ENCODE measurements at regions not wholly inside any gene's neighbourhood (a gene's known extent, or its start where the extent isn't known, plus 50 kb on each side); places are given as distances from the start of the nearest gene placed in this dataset.
"Not testable (repeated sequence)": the region's sequence is repeated elsewhere in the genome, so short reads cannot be mapped to it uniquely, and the experiment has no call there.

DNA sequence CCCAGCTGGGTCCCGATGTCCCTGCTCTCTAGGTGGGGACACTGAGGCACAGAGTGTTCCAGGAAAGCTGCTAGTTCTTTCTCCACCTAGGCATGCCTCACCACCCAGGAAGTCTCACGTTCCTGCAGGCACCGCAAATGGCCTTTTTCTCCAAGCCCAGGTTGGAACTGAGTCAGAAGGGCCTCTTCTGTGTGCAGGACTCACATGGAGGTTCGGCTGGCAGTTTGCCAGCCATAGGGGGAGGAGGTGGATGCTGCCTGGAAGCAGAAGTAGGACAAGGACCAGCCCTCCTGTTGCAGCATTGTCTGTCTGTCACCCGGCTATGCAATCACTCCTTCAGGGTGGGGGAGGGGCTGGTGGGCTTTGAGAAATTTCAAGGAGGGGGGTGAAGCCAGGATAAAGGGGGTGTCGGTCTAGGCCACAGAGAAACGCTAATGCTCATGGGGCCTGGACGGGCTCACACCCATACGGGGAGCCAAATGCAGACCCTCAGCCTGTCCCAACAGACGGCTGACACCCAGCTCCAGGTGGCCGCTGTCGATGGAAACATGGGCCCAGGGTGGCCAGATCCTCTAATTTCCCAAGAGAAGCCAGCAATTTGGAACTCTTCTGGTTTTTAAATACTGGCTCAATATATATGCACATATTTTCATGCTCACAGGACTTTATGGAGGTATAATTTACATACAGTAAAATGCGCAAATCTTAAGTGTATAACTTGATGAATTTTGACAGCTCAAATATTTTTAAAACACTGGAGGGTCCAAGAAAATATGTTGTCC, 120.5 kb downstream of the PHETA1 start:
- no peak for DNase-seq

DNA sequence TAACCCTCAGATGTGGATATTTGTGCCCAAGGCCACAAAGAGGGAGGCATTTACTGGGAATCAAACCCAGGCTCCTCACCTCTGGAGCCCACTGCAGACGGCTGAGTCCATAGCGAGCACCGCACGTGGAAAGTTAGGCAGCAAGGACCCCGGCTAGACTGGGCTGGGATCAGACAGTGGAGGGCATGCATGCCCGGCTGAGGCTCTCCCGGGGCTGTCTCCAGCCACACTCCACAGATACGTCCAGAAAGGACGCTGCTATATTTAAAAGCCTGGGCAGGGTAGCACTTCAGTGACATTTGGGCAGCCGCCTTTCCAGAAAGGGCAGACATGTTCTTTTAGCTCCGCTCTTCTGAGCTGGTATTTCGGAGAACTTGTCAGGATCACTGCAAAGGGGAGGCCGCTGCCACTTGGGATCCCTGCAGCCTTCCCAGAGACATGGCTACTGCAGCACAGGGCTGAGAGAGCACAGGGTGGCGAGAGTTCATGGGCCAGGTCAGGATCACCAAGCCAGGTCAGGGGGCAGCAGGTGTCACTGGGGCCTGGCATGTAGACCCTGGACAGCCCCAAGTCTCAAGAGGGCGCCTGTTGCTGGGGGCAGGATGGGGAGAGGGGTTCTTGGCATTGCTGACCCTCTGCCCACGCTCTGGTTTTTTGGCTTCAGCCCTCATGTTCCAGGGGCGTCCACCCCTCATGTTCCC, 121.7 kb downstream of the PHETA1 start:
- DNase-seq, result no peak

DNA sequence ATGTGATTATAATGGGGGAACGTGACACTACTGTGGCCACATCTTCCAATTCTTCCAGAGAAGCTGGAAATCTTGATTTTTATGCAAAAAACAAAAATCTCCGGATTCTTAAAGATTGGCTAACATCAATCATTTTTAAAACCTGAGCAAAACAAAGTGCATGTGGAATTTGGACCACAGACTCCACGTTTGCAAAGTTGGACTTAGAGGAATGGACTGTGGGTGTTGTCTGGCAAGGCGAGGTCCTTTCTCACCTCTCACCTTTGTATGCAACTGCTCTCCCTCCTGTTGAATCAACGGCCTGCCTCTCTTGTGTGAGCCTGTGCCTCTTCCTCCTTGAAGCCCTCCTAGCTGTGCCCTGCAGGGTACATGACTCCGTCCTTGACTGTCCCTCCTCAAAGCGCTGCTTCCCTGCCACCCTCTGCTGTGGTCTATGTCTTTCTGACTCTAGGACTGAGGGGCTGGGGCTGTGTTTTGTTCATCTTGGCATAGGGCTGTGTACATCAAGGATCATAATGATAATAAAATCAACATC, 122.4 kb downstream of the PHETA1 start:
- DNase-seq, result no peak

DNA sequence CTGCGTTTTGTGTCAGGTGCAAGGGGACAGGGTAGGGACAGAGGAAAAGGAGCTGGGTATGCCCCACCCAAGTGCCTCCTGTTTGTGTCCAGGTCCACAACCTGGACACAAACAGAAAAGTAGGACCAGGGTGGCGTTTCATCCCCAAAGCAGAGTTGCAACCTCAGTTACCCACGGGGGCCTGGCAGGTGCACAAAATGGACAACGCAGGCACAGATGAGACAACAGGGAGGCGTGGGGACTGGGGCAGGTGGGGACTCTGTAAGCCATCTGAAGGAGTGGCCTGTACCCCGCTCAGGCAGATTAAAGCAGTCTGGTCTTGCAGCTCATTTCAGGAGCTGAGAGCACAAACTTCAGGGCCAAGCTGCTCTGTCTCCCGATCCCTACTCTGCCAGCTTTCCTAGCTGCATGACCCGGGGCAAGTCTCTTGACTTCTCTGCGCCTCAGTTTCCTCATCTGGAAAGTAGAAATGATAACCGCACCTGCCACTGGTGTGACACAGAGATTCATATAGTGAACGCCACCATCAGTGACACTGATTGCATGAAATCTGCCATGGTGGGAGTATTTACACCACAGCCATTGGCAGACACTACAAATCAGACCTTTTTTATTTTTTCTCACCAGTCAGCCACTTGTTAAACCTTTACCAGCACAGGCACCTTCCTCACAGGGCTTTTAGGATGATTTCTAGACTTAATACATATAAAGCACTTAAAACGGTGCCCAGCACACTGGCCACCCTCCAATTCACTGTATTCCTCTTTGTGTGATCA, 123.0 kb downstream of the PHETA1 start:
- DNase-seq, result no peak

DNA sequence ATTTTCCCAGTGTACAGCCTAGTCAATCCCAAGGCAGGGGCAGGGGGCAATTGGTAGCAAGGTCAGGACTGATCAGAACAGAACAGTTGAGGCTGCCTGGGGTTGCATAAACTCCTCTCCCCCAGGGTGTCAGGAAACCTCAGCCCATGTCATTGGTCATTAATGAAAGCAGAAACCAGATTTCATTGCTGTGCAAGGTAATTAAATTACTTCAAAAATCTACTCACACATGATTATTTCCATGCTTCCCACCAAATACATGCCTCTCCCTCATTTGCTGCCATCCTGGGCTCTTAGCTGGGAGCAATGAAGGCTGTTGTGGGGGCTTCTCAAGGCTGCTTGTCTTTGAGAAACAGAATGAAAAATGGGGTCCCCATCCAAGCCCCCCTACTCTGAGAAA, 124.2 kb downstream of the PHETA1 start:
- DNase-seq, result no peak

DNA sequence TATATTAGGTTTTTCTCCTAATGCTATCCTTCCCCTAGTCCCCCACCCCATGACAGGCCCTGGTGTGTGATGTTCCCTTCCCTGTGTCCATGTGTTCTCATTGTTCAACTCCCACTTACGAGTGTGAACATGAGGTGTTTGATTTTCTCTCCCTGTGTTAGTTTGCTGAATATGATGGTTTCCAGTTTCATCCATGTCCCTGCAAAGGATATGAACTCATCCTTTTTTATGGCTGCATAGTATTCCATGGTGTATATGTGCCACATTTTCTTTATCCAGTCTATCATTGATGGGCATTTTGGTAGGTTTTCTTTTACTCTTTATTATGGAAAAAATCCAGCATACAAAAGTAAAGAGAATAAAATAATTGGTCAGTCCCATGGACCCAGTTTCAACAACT, 126.1 kb downstream of the PHETA1 start:
- not testable (repeated sequence) for DNase-seq

DNA sequence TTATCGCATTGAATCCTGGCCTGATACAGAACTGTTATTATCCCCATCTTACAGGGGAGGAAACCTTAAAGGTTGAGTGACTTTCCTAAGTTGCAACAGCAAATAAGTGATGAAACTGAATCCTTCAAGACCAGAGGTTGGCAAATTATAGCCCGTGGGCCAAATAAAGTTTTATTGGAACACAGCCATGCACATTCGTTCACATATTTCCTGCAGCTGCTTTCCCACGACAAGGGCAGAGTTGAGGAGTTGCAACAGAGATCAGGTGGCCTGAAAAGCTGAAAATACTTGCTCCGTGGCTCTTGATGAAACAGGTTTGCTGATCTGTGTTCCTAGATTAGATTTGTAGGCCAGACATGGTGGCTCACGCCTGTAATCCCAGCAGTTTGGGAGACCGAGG, 126.7 kb downstream of the PHETA1 start:
- no peak for DNase-seq

DNA sequence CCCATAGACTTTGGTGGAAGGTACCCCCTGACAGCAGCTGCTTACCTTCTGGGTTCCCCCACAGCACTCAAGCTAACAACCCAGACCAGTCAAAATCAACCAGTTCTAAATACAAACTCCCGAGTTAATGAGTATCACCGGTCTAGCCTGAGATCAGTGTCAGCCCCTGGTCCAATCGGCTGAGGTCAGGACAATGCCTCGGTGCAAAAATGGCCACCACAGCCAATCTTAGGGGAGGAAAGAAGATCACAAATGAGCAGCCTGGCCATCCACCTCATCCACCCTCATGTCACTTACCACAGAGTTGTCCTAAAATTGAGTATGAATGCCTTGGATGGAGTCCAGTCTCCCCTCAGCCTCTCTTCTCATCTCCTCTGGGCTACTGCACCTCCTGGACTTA, 128.5 kb downstream of the PHETA1 start:
- DNase-seq, result no peak

DNA sequence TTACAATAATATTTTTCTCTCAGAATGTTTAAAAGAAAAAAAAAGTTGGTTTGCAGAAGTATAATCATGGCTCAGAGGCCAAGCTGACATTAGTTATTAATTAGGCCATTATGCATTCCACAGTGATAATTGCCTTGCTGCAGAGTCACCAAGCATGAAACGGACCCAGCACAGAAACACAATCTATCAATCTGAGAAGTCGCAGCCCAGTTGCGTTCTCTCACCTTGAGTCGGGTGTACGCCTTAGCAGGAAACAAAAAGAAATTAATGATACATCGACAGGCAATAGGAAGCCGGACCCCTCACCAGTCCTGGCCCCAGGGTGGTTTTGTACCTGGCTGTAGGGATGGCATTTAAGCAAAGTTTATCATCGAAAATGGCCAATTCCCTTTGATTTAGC, 129.7 kb downstream of the PHETA1 start:
- DNase-seq, result no peak

DNA sequence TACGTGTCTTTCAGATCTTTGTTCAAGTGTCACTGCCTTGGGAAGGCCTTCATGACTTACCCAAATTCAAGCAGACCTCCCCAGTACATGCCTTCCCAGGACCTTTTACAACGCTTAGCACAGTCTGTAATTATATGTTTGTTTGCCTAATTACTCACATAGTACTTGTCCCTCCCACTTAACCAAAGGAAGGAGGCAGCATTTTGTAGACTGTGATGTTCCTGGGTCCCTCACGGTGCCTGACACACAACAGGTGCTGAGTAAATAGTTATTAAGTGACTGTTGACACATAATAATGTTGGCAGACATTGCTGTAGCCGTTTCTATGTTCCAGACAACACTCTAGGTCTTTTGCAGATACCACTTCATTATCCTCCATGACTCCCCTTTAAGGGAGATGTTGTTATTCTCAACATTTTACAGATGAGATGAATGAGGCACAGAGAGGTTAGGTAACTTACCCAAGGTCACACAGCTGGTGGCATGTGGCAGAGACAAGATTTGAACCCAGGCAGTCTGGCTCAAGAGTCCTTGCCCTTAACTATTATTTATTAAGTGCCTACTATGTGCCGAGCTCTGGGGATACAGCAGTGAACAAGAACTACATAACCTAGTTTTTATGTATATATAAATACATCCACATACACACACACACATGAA, 130.7 kb downstream of the PHETA1 start:
- no peak for DNase-seq

DNA sequence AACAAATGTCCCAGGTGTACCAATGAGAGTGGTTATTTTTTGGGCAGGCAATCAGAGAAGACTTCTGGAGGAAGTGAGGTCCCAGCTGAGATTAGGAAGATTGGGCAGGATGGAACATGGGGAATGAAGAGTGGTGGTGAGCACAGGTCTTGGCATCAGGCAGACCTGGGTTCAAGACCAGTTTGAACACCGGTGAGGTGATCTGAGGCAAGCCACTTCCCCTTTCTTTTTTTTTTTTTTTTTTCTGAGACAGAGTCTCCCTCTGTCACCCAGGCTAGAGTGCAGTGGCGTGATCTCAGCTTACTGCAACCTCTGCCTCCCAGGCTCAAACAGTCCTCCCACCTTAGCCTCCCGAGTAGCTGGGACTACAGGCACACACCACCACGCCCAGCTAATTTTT, 134.4 kb downstream of the PHETA1 start:
- not testable (repeated sequence) for DNase-seq

DNA sequence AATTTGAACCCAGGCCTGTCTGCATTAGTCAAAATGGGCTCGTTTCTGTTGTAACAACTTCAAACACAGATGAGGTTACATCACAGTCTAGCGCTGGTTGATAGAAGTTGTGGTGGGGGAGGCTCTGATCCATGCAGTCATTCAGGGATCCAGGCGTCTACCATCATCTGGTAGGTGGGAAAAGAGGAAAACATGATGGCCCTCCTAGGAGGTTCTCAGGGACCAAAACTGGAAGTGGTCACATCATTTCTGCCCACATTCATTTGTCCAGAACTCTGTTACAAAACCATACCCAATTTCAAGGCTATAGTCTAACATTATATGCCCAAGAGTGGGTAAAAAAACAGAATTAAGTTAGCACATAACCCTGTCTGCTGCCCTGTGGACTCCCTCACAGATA, 135.1 kb downstream of the PHETA1 start:
- DNase-seq, result no peak

DNA sequence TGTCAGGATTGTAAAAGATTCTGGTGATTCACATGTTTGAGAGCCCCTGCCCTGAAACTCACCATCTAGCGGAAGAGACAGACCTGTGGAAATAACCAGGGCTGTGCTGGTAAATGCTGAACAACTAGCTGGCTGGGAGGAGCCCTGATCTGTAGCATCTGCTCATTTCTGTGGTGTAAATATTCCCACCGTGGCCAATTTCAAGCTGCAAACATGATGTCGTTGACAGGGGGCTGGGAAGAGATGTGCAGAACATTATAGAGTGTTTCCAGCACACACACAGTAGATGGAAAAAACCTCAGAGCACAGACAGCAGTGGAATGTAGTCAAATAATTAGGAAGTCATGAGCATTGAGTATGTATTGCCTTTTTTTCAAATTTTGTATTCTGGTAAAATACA, 138.2 kb downstream of the PHETA1 start:
- no peak for DNase-seq

DNA sequence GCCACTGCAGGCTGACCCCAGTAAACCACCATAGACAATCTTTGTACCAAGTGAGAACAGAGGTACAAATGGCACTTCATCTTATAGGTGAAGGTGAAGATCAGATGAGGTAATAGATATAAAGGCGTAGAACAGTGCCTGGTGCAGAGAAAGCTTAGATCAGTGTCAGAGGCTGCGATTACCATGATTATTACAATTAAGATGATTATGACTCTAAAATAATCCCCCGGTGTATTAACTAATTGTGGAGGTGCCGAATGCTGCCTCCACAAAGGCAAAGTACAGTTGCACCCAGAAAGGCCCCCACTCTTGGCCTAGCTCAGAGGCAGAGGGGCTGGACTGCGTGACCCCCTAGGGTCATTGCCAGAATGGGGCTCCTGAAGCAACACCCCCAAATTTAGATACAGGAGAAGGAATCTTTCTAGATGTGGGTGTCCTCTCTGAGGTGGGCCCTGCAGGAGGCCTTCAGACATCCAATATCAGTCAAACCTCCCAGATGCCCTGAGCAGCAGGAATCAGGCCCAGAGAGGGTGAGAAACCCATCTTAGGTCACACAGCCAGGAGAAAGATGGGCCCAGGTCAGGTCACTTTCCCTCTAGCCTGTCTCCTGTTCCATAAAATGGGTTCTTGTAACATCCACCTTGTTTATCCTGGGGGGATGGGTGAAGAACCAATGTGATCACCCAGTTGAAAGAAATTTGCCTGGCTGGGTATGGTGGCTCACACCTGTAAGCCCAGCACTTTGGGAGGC, 139.8 kb downstream of the PHETA1 start:
- no peak for DNase-seq

DNA sequence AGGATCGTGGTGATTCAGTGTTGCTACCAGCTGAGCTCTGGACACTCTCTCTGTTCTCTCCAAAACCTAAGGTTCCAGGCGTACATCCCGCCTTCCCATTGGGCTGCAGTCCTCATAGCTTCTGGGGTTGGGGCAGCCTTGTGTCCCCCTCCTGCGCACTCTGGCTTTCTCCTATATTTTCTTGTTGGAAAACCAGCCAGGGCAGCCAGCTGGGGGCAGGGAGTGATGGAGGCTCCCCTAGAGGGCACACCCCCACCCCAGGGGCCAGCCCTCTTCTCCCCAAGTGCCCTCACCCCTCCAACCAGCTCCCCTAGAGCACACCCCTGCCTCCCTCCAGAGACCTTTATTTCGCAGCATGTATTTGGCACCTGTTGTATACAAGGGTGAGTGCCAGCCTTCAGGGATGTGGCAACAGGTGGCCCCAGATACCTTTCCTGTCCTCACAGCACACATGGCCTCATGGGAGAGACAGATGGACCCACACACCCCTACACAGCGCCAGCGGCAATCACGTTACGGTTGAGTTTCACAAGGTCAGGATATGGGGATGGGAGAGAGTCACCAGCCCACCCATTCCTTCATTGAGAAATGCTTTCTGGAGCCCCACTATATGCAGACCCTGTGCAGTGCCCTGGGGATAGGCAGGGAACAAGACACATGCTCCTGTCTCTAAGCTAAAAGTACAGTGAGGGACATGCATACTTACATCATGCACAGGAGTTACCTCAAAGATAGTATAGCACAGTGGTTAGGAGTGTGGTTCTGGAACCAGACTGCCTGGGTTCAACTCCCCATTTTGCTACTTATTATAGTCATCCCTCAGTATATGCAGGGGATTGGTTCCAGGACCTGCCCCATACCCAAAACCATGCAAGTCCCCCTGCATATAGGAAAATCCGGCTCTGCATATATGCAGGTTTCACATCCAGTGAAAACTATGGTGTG, 141.1 kb downstream of the PHETA1 start:
- DNase-seq, result no peak

DNA sequence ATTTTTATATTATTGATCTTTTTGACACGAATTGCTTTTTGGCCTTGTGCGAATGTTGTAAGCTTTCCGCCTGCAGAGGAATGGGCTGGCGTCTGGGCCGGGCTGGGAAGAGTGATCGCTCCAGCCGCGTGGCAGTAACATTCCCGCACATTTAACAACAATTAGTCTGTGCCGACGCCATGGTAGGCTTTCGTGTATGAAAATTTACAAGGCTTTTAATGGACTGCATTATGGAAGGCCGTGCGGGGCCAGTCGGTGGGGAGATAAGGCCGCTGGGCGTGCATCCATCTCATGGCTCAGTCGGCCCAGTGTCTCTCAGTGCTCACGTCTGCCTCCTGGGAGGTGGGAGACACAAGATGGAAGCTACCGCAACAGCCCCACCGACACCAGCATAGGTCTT, 142.2 kb downstream of the PHETA1 start:
- DNase-seq, result no peak

DNA sequence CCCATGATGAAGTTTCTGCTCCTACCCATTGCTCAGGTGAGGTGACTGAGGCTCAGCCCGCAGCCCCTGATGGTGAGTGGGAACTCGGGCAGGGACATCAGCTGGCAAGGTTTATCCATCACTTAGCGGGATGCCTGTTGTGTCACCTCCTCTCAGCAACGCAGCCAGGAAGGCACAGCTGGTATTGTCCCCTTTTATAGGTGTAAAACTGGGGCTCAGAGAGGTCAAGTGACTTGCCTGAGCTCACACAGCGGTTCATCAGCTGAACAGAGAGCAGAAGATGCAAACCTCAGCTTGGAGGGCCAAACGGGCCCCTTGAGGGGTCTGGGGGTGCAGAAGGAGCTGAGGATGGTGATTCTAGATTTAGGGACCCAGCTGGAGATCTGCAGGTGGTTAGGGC, 143.6 kb downstream of the PHETA1 start:
- DNase-seq, result no peak

DNA sequence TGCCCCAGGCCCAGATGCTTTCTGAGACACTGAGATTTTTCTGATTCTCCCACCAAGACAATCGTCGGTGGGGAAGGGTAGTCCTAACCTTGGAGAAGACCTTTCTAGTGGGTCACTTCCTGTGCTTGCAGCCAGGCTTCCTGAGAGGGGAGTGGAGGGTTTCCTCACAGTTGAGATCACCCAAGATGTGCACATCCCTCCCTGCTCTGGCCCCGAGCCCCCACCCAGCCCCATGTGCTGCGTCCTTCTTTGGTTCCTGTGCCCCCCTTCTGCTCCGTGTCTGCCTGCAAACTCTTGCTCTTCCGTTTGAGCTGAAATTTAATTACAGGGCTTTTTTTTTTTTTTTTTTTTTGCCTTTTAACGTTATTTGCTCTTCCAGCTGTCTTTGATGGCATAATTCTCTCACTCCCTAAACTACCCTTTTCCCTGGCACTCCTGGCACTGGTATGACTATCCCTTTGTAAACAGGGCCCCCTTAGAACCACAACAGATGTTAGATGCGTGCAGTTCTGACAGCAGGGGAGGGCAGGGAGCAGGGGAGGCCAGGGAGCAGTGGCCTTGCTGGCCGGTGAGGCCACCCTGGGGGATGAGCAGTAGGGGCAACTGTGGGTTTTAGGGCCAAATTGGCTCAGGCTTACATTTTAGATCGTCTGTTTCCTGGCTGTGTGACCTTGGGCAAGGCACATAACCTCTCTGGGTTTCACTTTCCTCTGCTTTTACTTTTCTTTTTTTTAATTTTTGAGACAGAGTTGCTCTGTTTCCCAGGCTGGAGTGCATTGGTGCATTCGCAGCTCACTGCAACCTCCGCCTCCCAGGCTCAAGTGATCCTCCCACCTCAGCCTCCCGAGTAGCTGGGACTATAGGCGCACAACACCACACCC, 144.5 kb downstream of the PHETA1 start:
- no peak for DNase-seq

DNA sequence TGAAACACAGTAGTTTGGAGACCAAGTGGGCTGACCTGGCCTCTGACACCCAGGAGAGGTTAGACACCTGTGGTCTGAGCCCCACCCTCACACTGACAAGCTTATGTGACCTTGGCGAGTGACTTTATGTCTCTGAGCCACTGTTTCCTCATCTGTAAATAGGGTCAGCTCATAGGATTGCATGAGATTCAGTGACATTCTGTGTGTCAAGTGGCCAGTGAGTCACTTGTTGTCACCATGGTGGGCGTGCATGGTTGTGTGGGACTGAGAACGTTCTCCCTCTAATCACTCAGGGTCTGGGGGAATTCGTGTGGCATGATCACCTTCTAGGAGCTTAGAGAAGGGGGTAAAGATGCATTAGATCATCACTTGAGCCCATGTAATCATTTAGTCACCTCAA, 146.4 kb downstream of the PHETA1 start:
- DNase-seq, result no peak

DNA sequence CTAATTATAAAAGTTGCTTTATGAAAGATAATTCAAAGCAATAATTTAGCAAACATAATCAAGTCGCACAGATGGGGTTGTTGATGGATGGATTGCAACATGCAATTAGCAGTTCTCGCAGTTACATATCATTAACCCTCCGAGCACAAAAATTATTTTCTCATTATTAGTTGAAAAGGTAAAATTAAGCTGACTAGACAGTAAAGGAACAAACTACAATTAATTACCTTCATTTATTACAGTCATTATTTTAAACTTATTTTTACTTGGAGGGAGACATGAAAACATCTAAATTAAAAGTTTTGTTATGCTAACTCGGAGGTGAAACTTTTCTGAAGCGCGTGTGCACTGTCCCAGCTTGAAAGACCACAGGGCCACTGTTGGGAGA, 146.9 kb downstream of the PHETA1 start:
- DNase-seq, result no peak
